Nephron progenitor cell (in vitro differentiated cells): ENCODE measurements at regions not wholly inside any gene's neighbourhood (a gene's known extent, or its start where the extent isn't known, plus 50 kb on each side); places are given as distances from the start of the nearest gene placed in this dataset.

Experiments
- DNase-seq: peaks from one replicate; pipeline ENCODE4 v3.0.0; 2021
- H3K27ac Mint-ChIP-seq: 2 replicates; pipeline ENCODE4 v1.8.0; 2021; ENCODE audit warnings: mild to moderate bottlenecking, moderate library complexity, mixed read lengths
- H3K27me3 Mint-ChIP-seq: 2 replicates; pipeline ENCODE4 v1.8.0; 2021; ENCODE audit warnings: mild to moderate bottlenecking, low read depth, mixed read lengths; ENCODE audit not compliant: poor library complexity
- H3K36me3 Mint-ChIP-seq: 2 replicates; pipeline ENCODE4 v1.8.0; 2021; ENCODE audit warnings: low read depth, mixed read lengths
- H3K4me1 Mint-ChIP-seq: 2 replicates; pipeline ENCODE4 v1.8.0; 2021; ENCODE audit warnings: mixed read lengths
- H3K4me3 Mint-ChIP-seq: 2 replicates; pipeline ENCODE4 v1.8.0; 2021; ENCODE audit warnings: mild to moderate bottlenecking, moderate library complexity, mixed read lengths
- H3K9me3 Mint-ChIP-seq: 2 replicates; pipeline ENCODE4 v1.8.0; 2021; ENCODE audit warnings: mild to moderate bottlenecking, moderate library complexity, mixed read lengths
- TF ChIP-seq, protein P1 (sequence below): fragments of 200-600 bp; sonication (generic); IDR thresholded peaks from 2 replicates; pipeline ENCODE4 v1.5.0; 2021; ENCODE audit warnings: antibody characterized with exemption

DNA sequence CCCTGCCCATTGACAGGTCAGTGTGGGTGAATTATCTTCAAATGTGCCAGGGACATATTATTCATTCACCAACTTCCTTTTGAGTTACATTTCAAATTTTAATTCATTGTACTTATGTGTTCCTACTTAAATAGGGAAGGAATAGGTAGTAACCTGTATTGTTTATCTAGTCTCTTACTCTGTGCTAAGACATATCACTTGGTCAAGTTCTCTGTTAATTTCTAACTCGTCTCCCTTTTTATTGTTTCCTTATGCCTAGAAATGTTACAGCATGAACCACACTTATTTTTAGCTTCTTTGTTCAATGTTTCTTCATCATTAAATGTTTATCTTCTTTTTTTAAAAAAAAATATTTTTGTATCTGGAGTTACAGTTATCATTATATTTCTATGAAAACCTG is 151.9 kb downstream of the HAUS1 start:
- Mint-ChIP-seq H3K4me3 (no peak overlapping the region), H3K27ac (no peak overlapping the region), H3K4me1 (no peaks in the 10 kb centered on the region), H3K27me3 (no peaks in the 10 kb centered on the region), H3K36me3 (peaks cover 26% of the 10 kb centered on the region), H3K9me3 (no peaks in the 10 kb centered on the region)
- no peak for DNase-seq
- TF ChIP-seq, protein P1, sequence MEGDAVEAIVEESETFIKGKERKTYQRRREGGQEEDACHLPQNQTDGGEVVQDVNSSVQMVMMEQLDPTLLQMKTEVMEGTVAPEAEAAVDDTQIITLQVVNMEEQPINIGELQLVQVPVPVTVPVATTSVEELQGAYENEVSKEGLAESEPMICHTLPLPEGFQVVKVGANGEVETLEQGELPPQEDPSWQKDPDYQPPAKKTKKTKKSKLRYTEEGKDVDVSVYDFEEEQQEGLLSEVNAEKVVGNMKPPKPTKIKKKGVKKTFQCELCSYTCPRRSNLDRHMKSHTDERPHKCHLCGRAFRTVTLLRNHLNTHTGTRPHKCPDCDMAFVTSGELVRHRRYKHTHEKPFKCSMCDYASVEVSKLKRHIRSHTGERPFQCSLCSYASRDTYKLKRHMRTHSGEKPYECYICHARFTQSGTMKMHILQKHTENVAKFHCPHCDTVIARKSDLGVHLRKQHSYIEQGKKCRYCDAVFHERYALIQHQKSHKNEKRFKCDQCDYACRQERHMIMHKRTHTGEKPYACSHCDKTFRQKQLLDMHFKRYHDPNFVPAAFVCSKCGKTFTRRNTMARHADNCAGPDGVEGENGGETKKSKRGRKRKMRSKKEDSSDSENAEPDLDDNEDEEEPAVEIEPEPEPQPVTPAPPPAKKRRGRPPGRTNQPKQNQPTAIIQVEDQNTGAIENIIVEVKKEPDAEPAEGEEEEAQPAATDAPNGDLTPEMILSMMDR, result no peak

DNA sequence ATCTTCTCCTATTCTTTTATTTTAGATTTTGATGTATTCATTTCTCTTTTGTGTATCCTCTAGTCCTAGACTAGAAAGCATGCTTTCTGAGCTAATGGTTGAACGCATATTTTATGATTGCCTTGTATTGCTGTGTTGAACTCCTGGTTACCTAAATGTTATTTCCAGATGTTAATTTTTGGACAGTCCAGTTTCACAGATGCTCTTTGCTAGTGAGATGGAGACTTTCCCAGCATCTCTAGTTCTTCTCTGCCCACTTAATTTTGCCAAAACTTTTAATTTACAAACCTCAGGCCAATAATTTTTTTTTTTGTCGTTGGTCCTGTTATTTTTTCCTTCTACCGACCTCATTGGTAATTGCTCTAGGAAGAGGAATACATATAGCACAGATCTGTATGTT is 153.2 kb downstream of the HAUS1 start:
- Mint-ChIP-seq H3K27me3 (no peaks in the 10 kb centered on the region), H3K36me3 (peaks cover 26% of the 10 kb centered on the region), H3K27ac (no peak overlapping the region), H3K4me3 (no peak overlapping the region), H3K9me3 (no peaks in the 10 kb centered on the region), H3K4me1 (no peaks in the 10 kb centered on the region)
- TF ChIP-seq, protein P1, result no peak
- no peak for DNase-seq

DNA sequence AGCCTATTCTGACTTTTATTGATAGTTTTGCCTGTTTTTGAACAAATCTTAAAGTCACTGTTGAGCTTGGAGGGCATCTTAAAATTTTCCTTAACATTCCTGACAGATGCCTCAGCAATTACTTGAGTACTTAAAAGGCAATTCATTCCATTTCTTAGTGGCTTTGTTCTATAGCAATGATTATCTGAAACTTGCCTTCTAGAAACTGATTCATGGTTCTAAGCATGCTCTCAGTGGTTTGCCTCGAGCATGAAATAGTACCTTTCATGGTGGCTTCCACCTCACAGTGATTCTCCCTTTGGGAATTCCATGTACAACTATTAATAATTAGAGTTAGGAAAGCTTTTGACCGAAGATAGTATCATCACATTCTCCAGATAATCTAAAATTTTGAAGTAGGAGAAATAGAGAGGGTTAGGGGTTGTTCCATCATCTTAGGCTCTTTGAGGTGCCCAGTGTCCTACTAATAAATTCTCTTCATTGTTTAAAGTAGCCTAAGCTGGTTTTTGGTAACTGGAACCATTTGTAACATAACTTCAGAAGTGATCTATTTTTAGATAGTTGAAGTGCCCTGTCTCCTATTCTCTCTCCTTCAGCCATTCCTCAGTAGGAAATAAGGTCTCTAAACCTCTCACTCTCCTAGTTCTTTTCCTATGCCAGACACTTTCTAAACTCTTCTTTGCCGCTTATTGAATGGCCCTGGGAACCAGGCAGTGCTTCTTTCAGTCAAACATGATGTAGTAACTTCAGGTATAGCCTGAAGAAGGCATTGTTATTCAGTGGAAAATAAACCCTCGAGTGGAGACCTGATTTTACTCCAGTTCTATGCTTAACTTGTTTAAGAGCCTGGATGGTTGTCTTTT is 156.1 kb downstream of the HAUS1 start:
- peaks cover 40% of the 10 kb centered on the region for H3K36me3 Mint-ChIP-seq

DNA sequence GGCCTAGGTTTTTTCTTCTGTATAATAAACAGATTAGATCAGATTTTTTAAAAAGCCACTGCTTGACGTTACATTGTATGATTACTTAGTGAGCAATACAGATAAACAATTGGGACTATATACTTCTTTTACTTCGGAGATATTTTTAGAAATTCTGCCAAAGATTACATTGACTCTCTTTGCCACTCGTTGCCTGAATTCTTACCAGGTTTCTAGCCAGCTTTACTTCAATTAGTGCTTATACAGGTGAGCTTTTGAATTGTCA is 156.6 kb downstream of the HAUS1 start:
- Mint-ChIP-seq H3K9me3 (no peaks in the 10 kb centered on the region), H3K27ac (no peak overlapping the region), H3K36me3 (peaks cover 38% of the 10 kb centered on the region), H3K4me1 (peaks cover 16% of the 10 kb centered on the region), H3K4me3 (no peak overlapping the region), H3K27me3 (peaks cover 3% of the 10 kb centered on the region)
- DNase-seq, result no peak
- TF ChIP-seq, protein P1, result no peak

More for the DNA sequence above, 156.1 kb downstream of the HAUS1 start:
- DNase-seq, result no peak
- H3K27ac Mint-ChIP-seq, result peak overlapping the region; percentile 9
- peaks cover 3% of the 10 kb centered on the region for H3K27me3 Mint-ChIP-seq
- TF ChIP-seq, protein P1, result no peak
- no peaks in the 10 kb centered on the region for H3K9me3 Mint-ChIP-seq
- peaks cover 11% of the 10 kb centered on the region for H3K4me1 Mint-ChIP-seq
- no peak overlapping the region for H3K4me3 Mint-ChIP-seq

DNA sequence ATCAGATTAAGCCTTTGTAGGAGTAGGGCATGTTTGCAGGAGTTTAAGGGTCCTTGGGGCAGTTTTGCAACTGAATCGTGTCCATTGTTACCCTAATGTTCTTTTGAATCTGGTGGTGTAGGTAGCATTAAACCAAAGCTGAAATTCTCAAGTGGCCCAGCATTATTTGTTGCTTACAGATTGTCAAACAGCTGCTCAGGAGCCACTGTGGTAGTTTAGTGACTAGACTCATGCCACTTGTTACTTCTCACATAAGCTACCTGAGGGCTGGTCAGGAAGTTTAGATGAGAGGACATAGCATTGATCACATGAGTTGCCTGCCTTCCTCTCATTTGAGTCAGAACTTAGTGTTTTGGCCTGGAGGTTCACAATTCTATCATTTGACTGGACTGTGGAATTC is 157.6 kb downstream of the HAUS1 start:
- H3K27me3 Mint-ChIP-seq, result peaks cover 3% of the 10 kb centered on the region
- H3K9me3 Mint-ChIP-seq, result no peaks in the 10 kb centered on the region
- H3K4me1 Mint-ChIP-seq, result peaks cover 16% of the 10 kb centered on the region
- peaks cover 28% of the 10 kb centered on the region for H3K36me3 Mint-ChIP-seq
- no peak for DNase-seq
- H3K27ac Mint-ChIP-seq, result no peak overlapping the region
- TF ChIP-seq, protein P1, result no peak
- no peak overlapping the region for H3K4me3 Mint-ChIP-seq

DNA sequence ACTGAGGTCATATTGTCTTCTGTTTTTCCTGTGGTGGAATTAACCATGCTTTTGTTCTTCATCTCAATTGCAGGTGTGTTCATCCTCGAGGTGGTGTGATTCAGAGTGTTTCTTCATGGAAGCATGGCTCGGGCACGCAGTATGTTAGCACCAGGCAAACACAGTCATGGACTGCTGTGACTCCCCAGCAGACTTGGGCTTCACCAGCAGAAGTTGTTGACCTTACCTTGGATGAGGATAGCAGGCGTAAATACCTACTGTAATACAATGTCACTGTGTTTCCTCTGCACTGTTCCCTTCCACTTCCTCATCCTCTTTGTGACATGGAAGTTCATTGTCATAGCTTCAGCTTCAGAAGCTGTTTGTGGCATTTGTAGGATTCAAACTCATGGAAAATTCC is 158.7 kb downstream of the HAUS1 start:
- Mint-ChIP-seq H3K27ac (no peak overlapping the region), H3K4me3 (no peak overlapping the region), H3K27me3 (peaks cover 3% of the 10 kb centered on the region), H3K9me3 (no peaks in the 10 kb centered on the region), H3K4me1 (peaks cover 16% of the 10 kb centered on the region), H3K36me3 (peaks cover 21% of the 10 kb centered on the region)
- TF ChIP-seq, protein P1, result no peak
- no peak for DNase-seq
